ENCODE measurements at regions not wholly inside any gene's neighbourhood (a gene's known extent, or its start where the extent isn't known, plus 50 kb on each side); places are given as distances from the start of the nearest gene placed in this dataset.

- TF ChIP-seq, protein P1, sequence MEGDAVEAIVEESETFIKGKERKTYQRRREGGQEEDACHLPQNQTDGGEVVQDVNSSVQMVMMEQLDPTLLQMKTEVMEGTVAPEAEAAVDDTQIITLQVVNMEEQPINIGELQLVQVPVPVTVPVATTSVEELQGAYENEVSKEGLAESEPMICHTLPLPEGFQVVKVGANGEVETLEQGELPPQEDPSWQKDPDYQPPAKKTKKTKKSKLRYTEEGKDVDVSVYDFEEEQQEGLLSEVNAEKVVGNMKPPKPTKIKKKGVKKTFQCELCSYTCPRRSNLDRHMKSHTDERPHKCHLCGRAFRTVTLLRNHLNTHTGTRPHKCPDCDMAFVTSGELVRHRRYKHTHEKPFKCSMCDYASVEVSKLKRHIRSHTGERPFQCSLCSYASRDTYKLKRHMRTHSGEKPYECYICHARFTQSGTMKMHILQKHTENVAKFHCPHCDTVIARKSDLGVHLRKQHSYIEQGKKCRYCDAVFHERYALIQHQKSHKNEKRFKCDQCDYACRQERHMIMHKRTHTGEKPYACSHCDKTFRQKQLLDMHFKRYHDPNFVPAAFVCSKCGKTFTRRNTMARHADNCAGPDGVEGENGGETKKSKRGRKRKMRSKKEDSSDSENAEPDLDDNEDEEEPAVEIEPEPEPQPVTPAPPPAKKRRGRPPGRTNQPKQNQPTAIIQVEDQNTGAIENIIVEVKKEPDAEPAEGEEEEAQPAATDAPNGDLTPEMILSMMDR (IDR thresholded peaks at IDR 0.05; ENCODE audit: insufficient read depth, low read length) = no peak
- TF ChIP-seq POLR2AphosphoS5 (IDR thresholded peaks at IDR 0.05; ENCODE audit: low read depth) (no peak), REST (IDR thresholded peaks at IDR 0.05; ENCODE audit: insufficient replicate concordance, low read depth) (no peak), GABPA (IDR thresholded peaks at IDR 0.05; ENCODE audit: low read depth) (no peak), SPI1 (IDR thresholded peaks at IDR 0.05; ENCODE audit: borderline replicate concordance, low read depth) (no peak)
Observed at GRCh38 chr4:181018913-181019312, 1224.3 kb upstream of the TENM3 start.

Measured in HL-60 (cell line).